ENCODE measurements at regions not wholly inside any gene's neighbourhood (a gene's known extent, or its start where the extent isn't known, plus 50 kb on each side); places are given as distances from the start of the nearest gene placed in this dataset.

DNA sequence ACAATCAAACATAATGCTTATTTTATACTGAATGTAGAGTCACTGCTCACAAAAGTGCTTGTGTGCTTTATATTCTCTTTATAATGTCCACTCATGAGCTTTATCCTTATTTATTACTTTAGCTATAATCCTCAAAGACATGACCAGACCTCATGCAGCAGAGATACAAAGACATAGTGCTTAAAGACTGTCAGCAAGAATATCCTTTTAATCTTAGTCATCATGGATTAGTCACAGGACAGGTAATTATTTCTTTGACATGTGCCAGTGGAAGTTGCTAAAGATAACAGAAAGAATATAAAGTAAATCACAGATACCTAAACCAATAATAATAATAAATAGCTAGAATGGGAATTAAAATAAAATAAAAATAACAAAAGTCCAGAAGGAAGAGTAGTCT, 707.5 kb downstream of the BCL11B start:
- DNase-seq: no peak
- intact Hi-C loops (cut with micrococcal nuclease): no loop called here
- Mint-ChIP-seq H3K27me3 (no peaks in the 10 kb centered on the region), H3K9me3 (peaks cover 2% of the 10 kb centered on the region), H3K4me1 (no peaks in the 10 kb centered on the region), H3K27ac (no peak overlapping the region), H3K4me3 (no peak overlapping the region), H3K36me3 (ENCODE audit: low read depth) (no peaks in the 10 kb centered on the region)
- no peak for ATAC-seq (ENCODE audit: low read depth)
- no peak for TF ChIP-seq CTCF (IDR thresholded peaks at IDR 0.05)
- CTCF ChIA-PET: no interaction called here
- POLR2A ChIA-PET: no interaction called here

DNA sequence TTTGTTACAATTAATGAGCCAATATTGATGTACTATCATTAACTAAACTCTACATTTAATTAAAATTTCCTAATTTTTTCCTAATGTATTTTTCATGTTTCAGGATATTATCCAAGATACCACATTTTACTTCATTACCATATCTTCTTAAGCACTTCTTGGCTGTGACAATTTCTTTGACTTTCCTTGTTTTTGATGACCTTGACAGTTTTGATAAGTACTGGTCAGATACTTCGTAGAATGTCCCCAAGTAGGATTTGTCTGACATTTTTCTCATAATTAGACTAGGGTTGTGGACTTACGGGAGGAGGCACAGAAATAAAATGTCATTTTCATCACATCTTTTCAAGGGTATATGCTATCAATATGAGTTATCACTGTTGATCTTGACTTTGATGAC, 700.9 kb downstream of the BCL11B start:
- H3K9me3 Mint-ChIP-seq: peaks cover 6% of the 10 kb centered on the region
- ATAC-seq (ENCODE audit: low read depth) (no peak), DNase-seq (no peak)
- no peaks in the 10 kb centered on the region for H3K36me3 Mint-ChIP-seq (ENCODE audit: low read depth)
- no peak overlapping the region for H3K4me3 Mint-ChIP-seq
- ChIA-PET POLR2A (no interaction called here), CTCF (no interaction called here)
- TF ChIP-seq CTCF (IDR thresholded peaks at IDR 0.05): no peak
- no peaks in the 10 kb centered on the region for H3K4me1 Mint-ChIP-seq
- no peak overlapping the region for H3K27ac Mint-ChIP-seq
- H3K27me3 Mint-ChIP-seq: no peaks in the 10 kb centered on the region
- intact Hi-C loops (cut with micrococcal nuclease): no loop called here

- intact Hi-C loops (cut with micrococcal nuclease): no loop called here
- H3K4me1 Mint-ChIP-seq: no peaks in the 10 kb centered on the region
- H3K4me3 Mint-ChIP-seq: no peak overlapping the region
- H3K36me3 Mint-ChIP-seq (ENCODE audit: low read depth): no peaks in the 10 kb centered on the region
- POLR2A ChIA-PET: no interaction called here
- no peak overlapping the region for H3K27ac Mint-ChIP-seq
- no peaks in the 10 kb centered on the region for H3K27me3 Mint-ChIP-seq
- peaks cover 6% of the 10 kb centered on the region for H3K9me3 Mint-ChIP-seq
- no peak for DNase-seq
- ATAC-seq (ENCODE audit: low read depth): no peak
- CTCF ChIA-PET: no interaction called here
- TF ChIP-seq CTCF (IDR thresholded peaks at IDR 0.05): no peak
Measured at GRCh38 chr14:98573082-98573481, 698.9 kb downstream of the BCL11B start.

GRCh38 chr14:98576463-98576862, 695.5 kb downstream of the BCL11B start:
- H3K4me3 Mint-ChIP-seq: no peak overlapping the region
- ChIA-PET POLR2A (no interaction called here), CTCF (no interaction called here)
- H3K9me3 Mint-ChIP-seq: peaks cover 6% of the 10 kb centered on the region
- no peak overlapping the region for H3K27ac Mint-ChIP-seq
- ATAC-seq (ENCODE audit: low read depth) (no peak), DNase-seq (no peak)
- intact Hi-C loops (cut with micrococcal nuclease): no loop called here
- no peak for TF ChIP-seq CTCF (IDR thresholded peaks at IDR 0.05)
- no peaks in the 10 kb centered on the region for H3K4me1 Mint-ChIP-seq
- no peaks in the 10 kb centered on the region for H3K36me3 Mint-ChIP-seq (ENCODE audit: low read depth)
- H3K27me3 Mint-ChIP-seq: no peaks in the 10 kb centered on the region

- H3K27ac Mint-ChIP-seq: no peak overlapping the region
- intact Hi-C loops (cut with micrococcal nuclease): no loop called here
- TF ChIP-seq CTCF (IDR thresholded peaks at IDR 0.05): no peak
- POLR2A ChIA-PET: interaction anchor here (0.5 kb wide), 1 partner anchor 466 kb away, joined by 6 read pairs; no protein-coding TSS in a partner anchor
- no peak for ATAC-seq (ENCODE audit: low read depth)
- H3K27me3 Mint-ChIP-seq: no peaks in the 10 kb centered on the region
- no peaks in the 10 kb centered on the region for H3K36me3 Mint-ChIP-seq (ENCODE audit: low read depth)
- no peaks in the 10 kb centered on the region for H3K4me1 Mint-ChIP-seq
- peaks cover 10% of the 10 kb centered on the region for H3K9me3 Mint-ChIP-seq
- CTCF ChIA-PET: no interaction called here
- no peak for DNase-seq
- H3K4me3 Mint-ChIP-seq: no peak overlapping the region
Measured at GRCh38 chr14:98578204-98578603, 693.8 kb downstream of the BCL11B start.

All from activated B cell treated with CpG ODN at 0.5 μM for 24 hours (primary cell).